ENCODE measurements at regions not wholly inside any gene's neighbourhood (a gene's known extent, or its start where the extent isn't known, plus 50 kb on each side); places are given as distances from the start of the nearest gene placed in this dataset.
"Not testable (repeated sequence)": the region's sequence is repeated elsewhere in the genome, so short reads cannot be mapped to it uniquely, and the experiment has no call there.

DNA sequence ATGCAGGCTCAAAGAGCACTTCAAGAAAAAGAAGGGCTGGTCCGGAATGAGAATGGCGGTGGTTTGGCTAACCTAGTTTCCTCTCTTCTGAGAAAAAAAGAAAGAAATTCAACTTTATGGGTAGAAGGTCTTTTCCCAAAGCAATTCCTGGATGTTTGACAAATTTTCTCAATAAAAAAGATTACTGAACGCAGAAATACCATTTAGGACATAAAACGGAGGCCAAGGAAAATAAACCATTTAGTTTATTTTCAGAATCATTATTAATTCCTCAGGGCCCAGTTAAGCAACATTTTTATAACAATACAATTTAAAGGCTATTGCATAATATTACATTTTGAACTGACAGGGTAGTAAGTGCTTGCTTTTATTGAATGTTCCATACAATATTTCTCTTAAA lies 284.6 kb upstream of the ANKRD30A start:
- no peak for DNase-seq

DNA sequence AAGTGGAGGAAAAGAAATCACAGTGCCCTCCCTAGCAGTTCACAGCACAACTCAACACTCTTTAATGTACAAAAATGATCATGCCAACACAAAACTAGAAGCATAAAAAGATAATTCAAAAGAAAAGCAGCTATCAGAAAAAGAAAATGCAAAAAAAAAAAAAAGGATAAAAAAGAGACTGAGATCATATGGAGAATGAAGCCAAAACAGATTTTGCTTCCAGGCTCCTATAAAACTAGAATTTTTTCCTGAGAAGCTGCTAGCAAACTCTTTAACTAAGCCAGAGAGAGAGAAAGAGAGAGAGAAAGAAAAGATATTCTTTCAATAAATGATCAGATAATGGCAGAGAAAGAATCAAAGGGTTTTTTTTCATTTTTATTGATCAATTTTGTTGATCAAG lies 288.0 kb upstream of the ANKRD30A start:
- DNase-seq, result no peak

DNA sequence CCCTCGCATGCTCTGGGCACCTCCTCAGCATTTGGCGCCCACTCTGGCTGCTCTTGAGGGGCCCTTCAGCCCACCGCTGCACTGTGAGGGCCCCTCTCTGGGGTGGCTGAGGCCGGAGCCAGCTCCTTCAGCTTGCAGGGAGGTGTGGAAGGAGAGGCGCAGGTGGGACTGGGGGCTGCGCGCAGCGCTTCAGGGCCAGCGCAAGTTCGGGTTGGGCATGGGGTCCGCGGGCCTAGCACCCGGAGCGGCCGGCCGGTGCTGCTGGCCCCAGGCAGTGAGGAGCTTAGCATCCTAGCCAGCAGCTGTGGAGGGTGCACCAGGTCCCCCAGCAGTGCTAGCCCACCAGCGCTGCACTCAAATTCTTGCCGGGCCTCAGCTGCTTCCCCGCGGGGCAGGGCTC lies 305.6 kb upstream of the ANKRD30A start:
- no peak for DNase-seq

DNA sequence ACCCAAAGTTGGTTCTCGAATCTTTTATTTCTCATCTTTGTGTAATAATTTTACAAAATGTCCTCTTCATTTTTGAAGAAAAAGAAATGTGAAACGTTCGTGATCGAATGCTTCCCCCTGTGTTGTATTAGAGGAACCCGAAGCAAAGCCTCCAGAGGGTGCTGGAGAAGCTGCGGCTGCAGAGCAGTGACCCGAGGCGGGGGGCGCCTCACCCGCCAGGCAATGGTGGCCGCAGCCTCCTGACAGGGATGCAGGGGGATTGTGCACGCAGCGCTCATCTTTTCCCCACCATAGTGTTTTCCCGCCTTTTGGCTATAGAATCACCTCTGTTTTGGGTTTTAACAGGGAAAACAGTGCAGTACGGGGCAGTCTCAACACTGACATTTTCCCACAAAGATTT lies 307.5 kb upstream of the ANKRD30A start:
- DNase-seq, result no peak

DNA sequence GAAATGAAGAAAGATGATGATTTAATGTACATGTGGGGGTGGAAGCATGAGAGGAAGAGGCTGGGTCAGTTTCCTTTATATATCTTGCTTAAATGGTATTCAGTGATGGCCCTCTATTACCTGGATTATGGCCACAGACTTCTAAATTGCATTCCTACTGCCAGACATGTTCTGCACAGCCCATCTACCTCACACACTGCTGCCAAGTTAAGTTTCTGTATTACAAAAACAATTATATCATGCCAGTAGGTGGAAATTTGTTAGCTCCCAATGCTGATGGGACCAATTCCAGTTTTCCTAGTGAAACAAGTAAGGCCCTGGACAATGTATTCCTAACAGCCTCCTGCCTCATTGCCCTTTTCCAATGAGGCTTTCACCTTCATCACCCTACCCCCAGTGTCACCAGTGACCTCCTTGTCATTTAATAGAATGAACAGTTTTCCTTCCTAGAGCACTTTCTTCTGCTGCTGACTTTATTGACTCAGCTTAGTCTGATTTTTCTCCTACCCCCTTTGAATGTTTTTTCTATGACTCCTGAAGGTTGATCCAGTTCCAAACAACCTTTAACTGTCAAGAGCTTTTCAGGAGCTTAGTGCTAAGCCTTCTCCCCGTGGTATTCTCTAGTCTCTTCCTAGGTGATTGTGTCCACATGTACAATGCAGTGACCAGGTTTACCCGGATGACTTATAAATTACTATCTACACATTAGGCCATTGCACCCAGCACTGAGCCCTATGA lies 316.6 kb upstream of the ANKRD30A start:
- DNase-seq, result no peak

DNA sequence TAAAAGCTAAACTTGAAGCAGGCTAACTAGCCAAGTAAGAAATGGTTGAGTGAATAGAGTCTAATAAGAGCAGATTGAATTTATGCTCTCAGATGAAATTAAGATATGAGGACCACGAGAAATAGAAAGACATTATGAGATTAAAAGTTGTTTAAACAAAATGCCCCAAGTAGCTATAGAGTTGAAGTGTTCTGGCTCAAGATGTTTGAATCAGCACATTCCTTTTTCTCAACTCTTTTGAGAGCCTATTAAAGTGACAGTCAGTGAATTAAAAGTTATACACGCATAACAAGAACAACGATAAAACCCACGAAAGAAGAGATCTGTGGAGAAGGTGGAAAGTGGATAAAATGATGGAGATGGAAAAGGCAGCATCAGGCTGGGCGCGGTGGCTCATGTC lies 322.2 kb upstream of the ANKRD30A start:
- DNase-seq, result no peak

DNA sequence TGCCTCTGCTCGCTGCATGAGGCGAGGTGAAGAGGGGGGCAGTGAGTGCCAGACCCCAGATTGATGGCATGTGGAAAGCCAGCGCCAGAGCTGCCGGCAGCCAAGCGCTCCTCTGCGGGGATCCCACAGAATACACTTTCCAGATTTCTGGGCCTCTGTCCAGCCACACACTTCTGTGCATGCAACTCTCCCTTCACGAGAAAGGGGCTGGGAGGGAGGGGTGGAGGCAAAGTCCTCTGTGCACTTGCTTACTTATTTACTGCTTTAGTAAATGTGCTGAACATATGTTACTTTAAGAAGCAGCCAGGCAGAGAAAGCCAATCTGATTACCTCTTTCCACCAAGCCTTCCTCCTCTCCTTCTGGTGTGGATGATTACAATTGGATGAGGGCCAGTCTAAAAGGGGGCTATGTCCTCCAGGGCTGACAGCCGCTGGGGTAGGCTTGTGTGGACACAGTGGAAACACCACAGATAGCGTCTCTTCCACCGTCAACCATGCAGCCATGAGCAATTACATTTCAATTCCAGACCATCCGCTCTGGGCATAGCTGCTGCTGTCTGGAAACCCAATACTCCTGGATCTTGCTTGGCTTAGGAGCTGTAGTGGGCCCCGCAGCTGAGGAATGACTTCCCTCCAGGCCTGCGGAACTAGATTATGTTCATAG lies 322.8 kb upstream of the ANKRD30A start:
- no peak for DNase-seq

DNA sequence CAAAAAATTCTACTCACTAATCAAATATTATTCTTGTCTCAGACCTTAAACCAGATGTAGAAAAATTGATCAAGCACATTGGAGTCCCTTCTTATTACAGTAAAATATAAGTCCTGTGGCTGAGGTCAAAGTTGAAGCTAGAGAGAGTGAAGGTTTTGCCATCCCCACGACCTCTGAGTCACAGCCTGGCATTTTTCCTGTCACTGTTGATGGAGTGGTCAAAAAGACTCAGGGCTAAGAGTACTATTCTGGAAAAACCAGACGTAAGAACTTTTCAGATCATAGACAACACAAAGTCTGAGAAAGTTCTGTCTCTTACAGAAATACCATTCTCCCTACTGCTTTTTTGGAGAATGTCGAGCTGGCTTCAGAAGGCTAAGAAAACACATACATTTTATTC lies 323.7 kb upstream of the ANKRD30A start:
- DNase-seq, result no peak

DNA sequence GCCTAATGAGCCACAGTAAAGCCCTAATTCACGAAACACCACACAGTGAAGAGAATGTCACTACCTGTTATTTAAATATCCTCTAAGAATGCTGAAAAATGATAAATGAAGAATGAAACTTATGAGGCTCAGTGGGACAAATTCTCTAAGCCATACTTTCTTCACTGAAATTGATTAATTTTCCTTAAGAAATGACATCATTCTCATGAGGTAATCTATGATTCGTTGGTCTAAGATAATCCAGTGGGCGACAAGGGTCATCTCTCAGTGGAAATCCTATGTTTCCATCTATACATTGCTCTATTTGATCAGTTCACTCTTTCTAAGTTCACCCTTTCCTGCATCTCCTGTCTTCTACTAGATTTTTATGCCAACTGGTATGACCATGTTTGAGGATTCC lies 330.4 kb upstream of the ANKRD30A start:
- DNase-seq, result no peak

DNA sequence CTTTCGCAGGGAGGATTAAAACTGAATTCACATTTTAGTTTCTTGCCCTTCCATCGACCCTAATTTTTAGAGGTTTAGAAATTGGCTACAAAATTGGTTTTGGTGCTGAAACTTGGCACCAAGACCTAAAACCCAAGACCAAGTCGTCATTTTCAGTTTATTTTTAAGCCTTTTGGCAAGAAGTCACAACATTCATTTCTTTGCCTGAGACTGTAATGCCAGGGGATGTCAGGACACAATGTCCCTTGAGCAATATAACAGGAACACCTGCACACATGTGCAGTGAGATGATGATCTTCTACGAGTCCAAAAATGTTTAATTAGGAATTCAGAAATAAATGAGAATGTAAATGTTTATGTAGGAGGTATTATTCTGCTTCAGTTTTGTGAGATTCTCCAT lies 335.4 kb upstream of the ANKRD30A start:
- DNase-seq, result no peak

DNA sequence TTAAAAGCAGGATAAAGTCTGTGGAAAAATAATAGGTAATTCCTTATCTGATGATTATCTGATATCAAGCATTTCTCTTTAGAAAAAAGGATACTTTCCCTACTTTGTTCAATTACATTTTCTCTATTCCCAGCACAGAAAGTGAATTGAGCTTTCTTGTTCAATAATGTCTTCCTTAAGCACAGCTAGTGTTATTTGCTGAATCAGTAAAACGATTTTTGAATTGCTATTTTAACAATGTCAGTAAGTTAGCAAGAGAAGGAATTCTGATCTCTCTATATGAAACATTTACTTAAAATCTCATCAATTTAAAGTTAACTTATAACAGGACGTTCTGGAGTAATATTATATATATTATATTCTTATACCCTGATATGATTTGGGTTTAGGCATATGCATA lies 337.2 kb upstream of the ANKRD30A start:
- DNase-seq, result no peak

DNA sequence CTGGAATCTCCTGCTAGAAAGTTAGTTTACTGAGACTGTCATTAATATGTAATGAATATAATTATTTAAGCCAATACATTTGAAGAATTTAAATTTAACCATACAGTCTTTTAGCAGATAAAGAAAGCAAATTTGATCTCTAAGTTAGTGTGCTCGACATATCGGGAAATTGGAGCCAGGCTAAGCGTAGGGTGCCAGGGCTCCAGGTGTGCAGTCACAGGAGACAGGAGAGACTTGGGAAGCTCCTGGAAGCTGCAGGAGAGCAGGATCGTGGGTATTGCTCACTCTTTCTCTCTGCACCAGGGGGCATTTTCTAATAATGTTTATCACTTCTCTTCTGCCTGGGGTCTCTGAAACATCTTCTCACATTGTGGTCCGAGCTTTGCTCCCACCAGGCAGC lies 342.0 kb upstream of the ANKRD30A start:
- no peak for DNase-seq

DNA sequence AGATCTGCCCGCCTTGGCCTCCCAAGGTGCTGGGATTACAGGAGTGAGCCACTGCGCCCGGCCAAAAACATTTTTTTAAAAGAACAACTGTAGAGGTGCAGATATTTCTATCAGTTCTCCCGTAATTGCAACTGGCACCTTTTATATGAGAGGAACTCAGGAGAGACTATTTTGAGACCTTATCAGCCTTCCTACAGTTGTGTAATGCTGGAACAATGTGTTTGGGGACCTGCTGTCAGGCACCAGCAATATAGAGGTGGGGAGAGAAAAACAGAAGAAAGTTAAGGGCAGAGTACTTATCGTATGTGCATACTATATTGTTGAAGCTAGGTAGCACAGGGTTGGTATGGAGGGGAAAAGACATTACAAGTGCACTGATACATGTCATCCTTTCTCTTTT lies 343.8 kb upstream of the ANKRD30A start:
- DNase-seq, result no peak

DNA sequence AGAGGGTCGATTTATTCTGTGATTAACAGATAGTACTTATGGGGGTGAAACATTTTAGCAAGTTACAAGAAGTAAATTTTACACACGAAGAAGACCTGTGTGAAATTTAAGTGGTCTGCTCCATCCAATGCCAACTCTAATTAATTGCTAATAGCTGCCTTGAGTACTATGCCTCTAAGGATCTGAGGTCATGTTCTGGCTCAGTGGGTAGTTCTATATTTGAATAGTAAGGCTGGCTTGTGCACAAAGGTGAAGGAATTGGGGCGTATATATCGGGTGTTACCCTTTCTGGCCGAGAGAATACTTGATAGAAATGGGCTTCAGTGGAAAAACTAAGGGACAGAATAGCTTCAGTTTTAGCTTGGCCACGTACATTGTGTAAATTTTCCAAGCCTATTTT lies 345.2 kb upstream of the ANKRD30A start:
- DNase-seq, result no peak

DNA sequence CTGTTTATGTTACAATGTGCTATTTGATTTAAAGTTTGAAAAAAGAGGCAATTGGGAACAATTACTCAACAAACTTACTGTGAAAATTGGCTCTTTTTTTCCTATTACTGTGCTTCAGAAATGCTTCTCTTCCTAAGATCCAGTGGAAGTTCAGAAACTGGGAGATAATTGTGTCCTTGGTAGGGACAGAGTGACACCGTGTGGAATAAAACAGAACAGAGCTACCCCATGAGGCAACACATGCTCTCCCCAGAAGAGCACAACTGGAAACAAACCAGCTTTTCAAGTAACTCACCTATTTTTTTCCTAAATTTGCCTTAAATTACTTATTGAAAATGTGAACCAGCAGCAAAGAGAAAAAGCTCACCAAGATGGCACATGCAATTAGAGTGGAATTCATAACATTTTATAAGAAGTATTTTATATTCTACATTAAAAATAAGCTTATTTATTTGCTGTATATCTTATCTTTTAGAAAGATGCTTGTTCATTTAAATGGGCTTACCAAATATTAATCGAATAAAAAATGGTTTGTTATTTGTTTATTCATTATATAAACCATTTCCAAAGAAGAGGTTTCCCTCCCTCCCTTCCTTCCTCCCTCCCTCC lies 346.1 kb upstream of the ANKRD30A start:
- DNase-seq, result peak; percentile 1 to 18

DNA sequence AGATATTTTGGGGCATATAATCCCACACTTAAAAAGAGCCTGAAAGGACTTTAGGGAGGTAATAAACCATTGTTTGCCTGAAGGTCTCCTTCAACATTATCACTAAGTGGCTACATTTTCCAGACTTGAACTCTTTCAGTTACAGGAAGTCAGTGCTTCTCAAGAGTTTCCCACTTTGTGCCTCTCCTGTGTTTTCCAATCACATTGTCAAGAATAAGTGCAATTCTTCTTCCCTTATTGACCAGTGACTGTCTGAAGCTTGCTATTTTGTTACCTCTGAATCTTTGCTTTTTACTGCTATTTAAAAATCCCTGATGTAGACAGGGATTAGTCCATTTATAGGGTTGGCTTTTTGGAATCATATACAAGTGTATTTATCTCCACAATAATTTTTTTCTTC lies 346.7 kb upstream of the ANKRD30A start:
- DNase-seq, result no peak

DNA sequence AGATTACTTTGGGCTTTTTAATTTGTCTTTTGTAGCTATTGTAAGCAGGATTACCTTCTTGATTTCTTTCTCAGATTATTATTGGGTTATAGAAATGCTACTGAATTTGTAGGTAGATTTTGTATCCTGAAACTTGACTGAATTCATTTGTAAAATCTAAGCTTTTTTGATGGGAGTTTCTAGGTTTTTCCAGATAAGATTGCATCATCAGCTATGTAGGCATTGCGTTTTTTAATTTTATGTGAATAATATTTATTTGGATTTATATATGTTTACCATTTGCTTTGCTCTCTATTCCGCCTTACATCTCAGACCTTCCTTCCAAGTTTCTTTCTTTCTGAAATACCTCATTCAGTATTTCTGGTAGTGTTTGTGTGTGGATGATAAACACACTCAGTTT lies 351.7 kb upstream of the ANKRD30A start:
- no peak for DNase-seq

DNA sequence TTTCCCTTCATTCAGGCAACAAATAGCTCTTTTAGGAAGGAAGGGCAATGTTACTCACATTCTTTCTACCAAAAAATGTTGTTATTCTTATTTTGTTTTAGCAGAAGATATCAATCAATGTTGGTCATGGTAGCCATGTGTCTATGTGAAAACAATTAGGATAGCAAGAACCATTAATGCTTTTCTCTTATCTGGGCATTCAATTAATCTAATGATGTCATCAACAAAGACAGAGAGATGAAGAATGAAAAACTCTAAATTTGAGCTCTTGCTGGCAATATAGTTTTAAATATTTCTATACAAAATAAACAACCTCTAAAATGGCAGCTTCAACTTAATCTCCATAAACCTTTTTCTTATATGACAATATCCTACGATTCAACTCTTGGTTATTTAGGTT lies 353.7 kb upstream of the ANKRD30A start:
- no peak for DNase-seq

DNA sequence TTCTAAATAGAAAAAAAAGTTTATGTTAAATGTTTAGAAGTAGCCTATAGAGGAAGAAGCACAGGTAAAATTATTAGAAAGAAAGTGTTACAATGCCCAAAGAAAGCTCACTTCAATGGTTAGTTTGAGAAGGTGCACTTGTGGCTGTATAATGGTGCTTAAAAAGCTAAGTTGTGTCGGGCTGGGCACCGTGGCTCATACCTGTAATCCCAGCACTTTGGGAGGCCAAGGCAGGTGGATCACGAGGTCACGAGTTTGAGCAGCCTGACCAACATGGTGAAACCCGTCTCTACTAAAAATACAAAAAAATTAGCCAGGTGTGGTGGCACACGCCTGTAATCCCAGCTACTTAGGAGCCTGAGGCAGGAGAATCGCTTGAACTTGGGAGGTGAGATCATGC lies 355.7 kb upstream of the ANKRD30A start:
- DNase-seq, result not testable (repeated sequence)

DNA sequence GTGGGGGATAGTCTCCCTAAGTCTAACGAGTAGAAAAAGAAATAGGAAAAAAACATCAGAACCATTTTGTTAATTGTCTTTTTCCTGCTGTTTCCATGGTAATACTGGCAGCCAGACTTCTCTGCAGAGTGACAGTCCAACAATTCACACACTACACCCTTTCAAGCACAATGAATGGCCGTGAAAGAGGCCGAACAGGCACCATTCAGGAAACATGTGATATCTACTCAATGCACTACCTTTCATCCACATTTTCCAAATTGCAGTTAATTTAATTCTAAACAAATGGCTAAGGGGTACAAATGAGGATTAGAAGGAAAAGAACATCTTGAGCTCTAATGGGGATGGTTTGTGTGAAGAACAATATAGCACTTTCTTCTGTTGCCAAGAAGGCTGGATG lies 358.5 kb upstream of the ANKRD30A start:
- no peak for DNase-seq

DNA sequence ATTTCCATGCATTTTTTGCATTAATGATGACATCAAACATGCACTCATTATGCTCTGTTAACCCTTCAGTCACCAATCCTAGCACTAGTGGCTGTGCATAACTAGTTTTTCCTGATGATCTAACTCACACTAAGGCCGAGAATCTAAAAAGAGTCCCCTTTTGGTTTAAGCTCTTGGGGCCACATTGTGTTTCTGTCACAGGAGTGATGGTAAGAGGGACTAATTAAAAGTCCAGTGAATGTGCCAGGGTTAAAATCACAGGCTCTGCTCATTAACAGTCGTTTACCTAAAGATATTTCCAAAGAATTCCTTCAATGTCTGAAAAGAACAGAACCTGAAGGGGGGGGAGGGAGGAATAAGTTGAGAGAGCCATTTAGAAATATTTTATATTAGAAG lies 359.0 kb upstream of the ANKRD30A start:
- no peak for DNase-seq

DNA sequence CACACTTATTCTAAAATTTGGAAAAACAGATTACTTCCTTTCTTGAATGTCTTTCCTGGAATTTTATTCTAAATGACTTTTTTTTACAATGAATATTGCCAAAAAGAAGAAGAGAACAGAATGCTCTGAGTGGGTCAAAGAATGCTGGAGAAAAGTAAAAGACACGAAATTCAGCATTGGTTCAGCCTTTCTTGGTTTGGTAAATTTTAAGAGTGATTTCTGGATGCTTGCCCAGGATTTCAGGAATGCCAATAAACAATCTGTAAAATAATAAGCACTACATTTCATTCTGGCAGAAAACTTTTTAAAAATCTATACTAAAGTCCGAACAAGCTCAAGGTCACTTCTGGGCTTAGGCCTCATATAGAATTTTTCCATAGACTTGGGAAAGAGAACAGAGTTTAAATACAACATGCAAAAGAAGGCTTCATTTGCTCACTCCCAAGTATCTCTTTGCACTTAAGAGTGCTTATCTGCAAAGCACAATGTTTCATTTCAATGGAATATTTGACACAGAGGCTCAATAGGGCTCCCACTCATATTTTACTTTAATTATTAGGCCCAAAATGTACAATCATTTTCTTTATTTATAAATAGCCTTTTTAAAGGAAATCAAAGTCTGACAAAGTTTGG lies 359.5 kb upstream of the ANKRD30A start:
- DNase-seq, result no peak

DNA sequence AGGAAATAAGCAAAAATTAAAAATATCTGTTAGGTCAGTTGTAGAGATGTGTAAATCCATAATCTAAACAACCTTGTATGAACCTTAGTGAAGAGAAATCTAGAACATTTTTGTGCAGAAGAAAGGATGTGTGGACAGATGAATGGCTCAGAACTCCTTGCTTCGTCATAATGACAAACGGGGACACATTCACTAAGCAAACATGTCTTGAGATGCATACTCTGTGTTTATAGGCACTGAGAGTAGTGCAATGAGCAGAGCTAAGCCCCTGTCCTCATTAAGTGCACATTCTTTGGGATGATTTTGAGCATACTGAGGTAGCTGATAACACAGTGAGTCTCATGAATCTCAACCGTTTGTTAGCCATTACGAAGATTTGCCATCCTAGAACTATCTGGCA lies 360.6 kb upstream of the ANKRD30A start:
- DNase-seq, result no peak

DNA sequence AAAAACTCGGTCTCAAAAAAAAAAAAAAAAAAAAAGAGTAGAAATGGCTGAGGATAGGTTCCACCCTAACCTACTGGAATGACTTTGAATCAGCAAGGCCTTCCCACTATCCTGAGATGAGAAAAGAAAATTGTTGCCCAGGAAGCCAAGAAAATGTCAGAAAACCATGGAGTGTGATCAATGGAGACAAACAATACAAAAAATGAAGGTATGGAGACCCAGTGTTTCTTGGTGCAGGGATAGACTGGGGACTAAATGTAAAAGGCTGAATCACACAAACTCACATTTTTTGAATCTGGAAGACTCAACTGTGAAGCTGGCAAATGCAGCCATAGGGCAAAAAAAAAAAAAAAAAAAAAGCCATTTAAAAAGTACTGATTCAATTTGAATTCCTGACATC lies 364.3 kb upstream of the ANKRD30A start:
- no peak for DNase-seq
